ENCODE measurements at regions not wholly inside any gene's neighbourhood (a gene's known extent, or its start where the extent isn't known, plus 50 kb on each side); places are given as distances from the start of the nearest gene placed in this dataset.

- no peak for DNase-seq
These were observed 1381.5 kb upstream of the SPRY2 start for GRCh38 chr13:81722456-81722855.

GRCh38 chr13:81721400-81721799 is 1380.5 kb upstream of the SPRY2 start:
- DNase-seq: no peak

- DNase-seq: no peak
These were observed 1373.6 kb upstream of the SPRY2 start for GRCh38 chr13:81714513-81714912.

- no peak for DNase-seq
These were observed 1372.3 kb upstream of the SPRY2 start for GRCh38 chr13:81713201-81713600.

GRCh38 chr13:81697826-81698225 is 1356.9 kb upstream of the SPRY2 start:
- no peak for DNase-seq

GRCh38 chr13:81686877-81687276 is 1346.0 kb upstream of the SPRY2 start:
- DNase-seq: peak; percentile 92

- no peak for DNase-seq
These were observed 1342.6 kb upstream of the SPRY2 start for GRCh38 chr13:81683521-81683920.

GRCh38 chr13:81682081-81682630 is 1341.2 kb upstream of the SPRY2 start:
- no peak for DNase-seq

- no peak for DNase-seq
These were observed 1336.9 kb upstream of the SPRY2 start for GRCh38 chr13:81677857-81678256.

GRCh38 chr13:81676008-81676407 is 1335.1 kb upstream of the SPRY2 start:
- DNase-seq: no peak

- no peak for DNase-seq
These were observed 1330.1 kb upstream of the SPRY2 start for GRCh38 chr13:81671064-81671463.

GRCh38 chr13:81670048-81670447 is 1329.1 kb upstream of the SPRY2 start:
- DNase-seq: no peak

- no peak for DNase-seq
These were observed 1323.9 kb upstream of the SPRY2 start for GRCh38 chr13:81664872-81665271.

- no peak for DNase-seq
These were observed 1319.1 kb upstream of the SPRY2 start for GRCh38 chr13:81659984-81660383.

GRCh38 chr13:81658598-81659370 is 1317.9 kb upstream of the SPRY2 start:
- DNase-seq: no peak

- DNase-seq: no peak
These were observed 1299.2 kb upstream of the SPRY2 start for GRCh38 chr13:81639984-81640582.

GRCh38 chr13:81637457-81637856 is 1296.5 kb upstream of the SPRY2 start:
- no peak for DNase-seq

GRCh38 chr13:81636120-81636519 is 1295.2 kb upstream of the SPRY2 start:
- no peak for DNase-seq

- DNase-seq: no peak
These were observed 1274.1 kb upstream of the SPRY2 start for GRCh38 chr13:81615031-81615430.

GRCh38 chr13:81610644-81611043 is 1269.7 kb upstream of the SPRY2 start:
- no peak for DNase-seq

- no peak for DNase-seq
These were observed 1268.4 kb upstream of the SPRY2 start for GRCh38 chr13:81609335-81609734.

GRCh38 chr13:81606074-81606473 is 1265.1 kb upstream of the SPRY2 start:
- DNase-seq: no peak

- no peak for DNase-seq
These were observed 1261.3 kb upstream of the SPRY2 start for GRCh38 chr13:81602241-81602640.

- no peak for DNase-seq
These were observed 1256.2 kb upstream of the SPRY2 start for GRCh38 chr13:81597101-81597500.
